ENCODE measurements at regions not wholly inside any gene's neighbourhood (a gene's known extent, or its start where the extent isn't known, plus 50 kb on each side); places are given as distances from the start of the nearest gene placed in this dataset.

GRCh38 chr20:24138951-24139350 lies 150.4 kb upstream of the GGTLC1 start:
- Histone ChIP-seq H3K27ac (ENCODE audit: low read length) (no peak overlapping the region), H3K4me3 (ENCODE audit: low read depth in 2 of 2, low read length in 2 of 2) (no peak overlapping the region), H3K4me1 (ENCODE audit: control insufficient read depth, insufficient read depth, low read length) (no peaks in the 10 kb centered on the region), H3K27me3 (ENCODE audit: control insufficient read depth, insufficient read depth, low read length) (no peaks in the 10 kb centered on the region; the same call in 1 of the 2 replicates), H3K9me3 (ENCODE audit: control insufficient read depth, insufficient read depth, low read depth, low read length) (no peaks in the 10 kb centered on the region), H3K36me3 (ENCODE audit: control insufficient read depth, insufficient read depth, low read length) (no peaks in the 10 kb centered on the region)
- intact Hi-C loops (cut with micrococcal nuclease; ENCODE audit: unreplicated experiment): no loop called here
- TF ChIP-seq TCF7L2 (IDR thresholded peaks at IDR 0.05; ENCODE audit: low read depth, low read length) (no peak), POLR2AphosphoS5 (IDR thresholded peaks at IDR 0.05; ENCODE audit: low read depth, low read length) (no peak), CTCF (IDR thresholded peaks at IDR 0.05) (no peak)
- TF ChIP-seq, protein P1, sequence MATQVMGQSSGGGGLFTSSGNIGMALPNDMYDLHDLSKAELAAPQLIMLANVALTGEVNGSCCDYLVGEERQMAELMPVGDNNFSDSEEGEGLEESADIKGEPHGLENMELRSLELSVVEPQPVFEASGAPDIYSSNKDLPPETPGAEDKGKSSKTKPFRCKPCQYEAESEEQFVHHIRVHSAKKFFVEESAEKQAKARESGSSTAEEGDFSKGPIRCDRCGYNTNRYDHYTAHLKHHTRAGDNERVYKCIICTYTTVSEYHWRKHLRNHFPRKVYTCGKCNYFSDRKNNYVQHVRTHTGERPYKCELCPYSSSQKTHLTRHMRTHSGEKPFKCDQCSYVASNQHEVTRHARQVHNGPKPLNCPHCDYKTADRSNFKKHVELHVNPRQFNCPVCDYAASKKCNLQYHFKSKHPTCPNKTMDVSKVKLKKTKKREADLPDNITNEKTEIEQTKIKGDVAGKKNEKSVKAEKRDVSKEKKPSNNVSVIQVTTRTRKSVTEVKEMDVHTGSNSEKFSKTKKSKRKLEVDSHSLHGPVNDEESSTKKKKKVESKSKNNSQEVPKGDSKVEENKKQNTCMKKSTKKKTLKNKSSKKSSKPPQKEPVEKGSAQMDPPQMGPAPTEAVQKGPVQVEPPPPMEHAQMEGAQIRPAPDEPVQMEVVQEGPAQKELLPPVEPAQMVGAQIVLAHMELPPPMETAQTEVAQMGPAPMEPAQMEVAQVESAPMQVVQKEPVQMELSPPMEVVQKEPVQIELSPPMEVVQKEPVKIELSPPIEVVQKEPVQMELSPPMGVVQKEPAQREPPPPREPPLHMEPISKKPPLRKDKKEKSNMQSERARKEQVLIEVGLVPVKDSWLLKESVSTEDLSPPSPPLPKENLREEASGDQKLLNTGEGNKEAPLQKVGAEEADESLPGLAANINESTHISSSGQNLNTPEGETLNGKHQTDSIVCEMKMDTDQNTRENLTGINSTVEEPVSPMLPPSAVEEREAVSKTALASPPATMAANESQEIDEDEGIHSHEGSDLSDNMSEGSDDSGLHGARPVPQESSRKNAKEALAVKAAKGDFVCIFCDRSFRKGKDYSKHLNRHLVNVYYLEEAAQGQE (IDR thresholded peaks at IDR 0.05; ENCODE audit: insufficient read depth in 1 of 2, low read depth in 2 of 2, low read length in 1 of 2): no peak
- ChIA-PET CTCF (no interaction called here), POLR2A (no interaction called here)
- ATAC-seq (no peak), DNase-seq (ENCODE audit: low read depth, low spot score) (no peak)
- in situ Hi-C loops (cut with HindIII; ENCODE audit: low pct_unique_long_range_greater_than_20kb, low sequenced_read_pairs): no loop called here
- no TSS peak for BruUV-seq (replicated peaks)

- in situ Hi-C loops (cut with HindIII; ENCODE audit: low pct_unique_long_range_greater_than_20kb, low sequenced_read_pairs) (no loop called here), intact Hi-C loops (cut with micrococcal nuclease; ENCODE audit: unreplicated experiment) (no loop called here)
- H3K27ac ChIP-seq (ENCODE audit: low read length): no peak overlapping the region
- no peaks in the 10 kb centered on the region for H3K36me3 ChIP-seq (ENCODE audit: control insufficient read depth, insufficient read depth, low read length)
- ChIA-PET POLR2A (no interaction called here), CTCF (no interaction called here)
- no peaks in the 10 kb centered on the region; the same call in 1 of the 2 replicates for H3K27me3 ChIP-seq (ENCODE audit: control insufficient read depth, insufficient read depth, low read length)
- BruUV-seq (replicated peaks): no TSS peak
- TF ChIP-seq TCF7L2 (IDR thresholded peaks at IDR 0.05; ENCODE audit: low read depth, low read length): no peak
- TF ChIP-seq SIN3A (IDR thresholded peaks at IDR 0.05; ENCODE audit: borderline replicate concordance, insufficient read depth, low read depth, low read length): no peak
- H3K4me3 ChIP-seq (ENCODE audit: low read depth in 2 of 2, low read length in 2 of 2): no peak overlapping the region
- no peaks in the 10 kb centered on the region for H3K9me3 ChIP-seq (ENCODE audit: control insufficient read depth, insufficient read depth, low read depth, low read length)
- DNase-seq (ENCODE audit: low read depth, low spot score) (no peak), ATAC-seq (no peak)
- no peaks in the 10 kb centered on the region for H3K4me1 ChIP-seq (ENCODE audit: control insufficient read depth, insufficient read depth, low read length)
Observed at GRCh38 chr20:24138196-24138857, 149.7 kb upstream of the GGTLC1 start.

GRCh38 chr20:24136659-24137246 lies 148.2 kb upstream of the GGTLC1 start:
- TF ChIP-seq, protein P1 (IDR thresholded peaks at IDR 0.05; ENCODE audit: insufficient read depth in 1 of 2, low read depth in 2 of 2, low read length in 1 of 2): no peak
- TF ChIP-seq POLR2AphosphoS5 (IDR thresholded peaks at IDR 0.05; ENCODE audit: low read depth, low read length) (no peak), CTCF (IDR thresholded peaks at IDR 0.05) (no peak), TCF7L2 (IDR thresholded peaks at IDR 0.05; ENCODE audit: low read depth, low read length) (no peak), SIN3A (IDR thresholded peaks at IDR 0.05; ENCODE audit: borderline replicate concordance, insufficient read depth, low read depth, low read length) (no peak)
- no peak overlapping the region for H3K4me3 ChIP-seq (ENCODE audit: low read depth in 2 of 2, low read length in 2 of 2)
- no peak overlapping the region for H3K27ac ChIP-seq (ENCODE audit: low read length)
- no peaks in the 10 kb centered on the region for H3K36me3 ChIP-seq (ENCODE audit: control insufficient read depth, insufficient read depth, low read length)
- ChIA-PET CTCF (no interaction called here), POLR2A (no interaction called here)
- H3K27me3 ChIP-seq (ENCODE audit: control insufficient read depth, insufficient read depth, low read length): no peaks in the 10 kb centered on the region
- ATAC-seq: no peak
- H3K4me1 ChIP-seq (ENCODE audit: control insufficient read depth, insufficient read depth, low read length): no peaks in the 10 kb centered on the region
- no peak for DNase-seq (ENCODE audit: low read depth, low spot score)
- BruUV-seq (replicated peaks): no TSS peak
- in situ Hi-C loops (cut with HindIII; ENCODE audit: low pct_unique_long_range_greater_than_20kb, low sequenced_read_pairs) (no loop called here), intact Hi-C loops (cut with micrococcal nuclease; ENCODE audit: unreplicated experiment) (no loop called here)
- H3K9me3 ChIP-seq (ENCODE audit: control insufficient read depth, insufficient read depth, low read depth, low read length): no peaks in the 10 kb centered on the region
